IPS-NIHi11 (cell line): ENCODE measurements at regions not wholly inside any gene's neighbourhood (a gene's known extent, or its start where the extent isn't known, plus 50 kb on each side); places are given as distances from the start of the nearest gene placed in this dataset.
A peak's percentile ranks its signal among the peaks of the same experiment; 100 is the strongest.

Source experiments
- DNase-seq: peaks from one replicate; pipeline ENCODE4 v3.0.0; 2012; ENCODE audit warnings: mixed read lengths, low spot score

DNA sequence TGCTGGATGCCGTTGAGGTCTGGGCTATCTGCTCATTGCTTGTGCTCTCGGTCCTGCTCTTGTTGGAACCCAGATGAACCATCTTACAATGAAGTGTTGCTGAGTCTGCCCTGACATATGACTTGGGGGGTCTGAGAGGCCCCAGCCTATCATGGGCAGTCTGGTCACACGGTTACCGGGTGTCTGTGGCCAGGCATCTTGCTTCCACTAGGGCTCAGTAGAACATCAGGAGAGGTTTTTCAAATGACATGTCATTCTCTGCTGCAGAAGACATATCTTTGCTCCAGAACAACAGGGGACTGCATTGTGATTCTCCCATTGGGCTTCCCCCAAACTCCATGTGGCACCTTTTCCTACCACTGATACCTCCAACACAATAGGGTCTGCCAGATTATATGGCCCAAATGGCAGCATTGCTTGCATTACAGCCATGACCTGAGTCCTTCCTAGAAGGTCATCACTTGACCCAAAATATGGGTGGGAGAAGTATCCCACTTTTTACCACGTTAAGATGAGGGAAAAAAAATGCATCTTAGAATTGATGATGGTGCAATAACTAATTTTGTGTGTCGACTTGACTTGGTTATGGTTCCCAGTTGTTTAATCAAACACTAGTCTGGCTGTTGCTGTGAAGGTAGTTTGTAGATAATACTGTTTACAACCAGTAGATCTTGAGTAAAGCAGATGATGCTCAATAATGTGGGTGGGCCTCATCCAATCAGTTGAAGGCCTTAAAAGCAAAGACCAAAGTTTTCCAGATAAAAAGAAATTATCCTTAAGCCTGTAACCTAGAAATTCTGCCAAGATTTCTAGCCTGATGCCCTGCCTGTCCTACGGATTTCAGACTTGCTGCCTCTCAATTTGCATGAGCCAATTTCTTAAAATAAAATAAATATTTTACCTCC lies 241.0 kb downstream of the QKI start:
- DNase-seq, result no peak

DNA sequence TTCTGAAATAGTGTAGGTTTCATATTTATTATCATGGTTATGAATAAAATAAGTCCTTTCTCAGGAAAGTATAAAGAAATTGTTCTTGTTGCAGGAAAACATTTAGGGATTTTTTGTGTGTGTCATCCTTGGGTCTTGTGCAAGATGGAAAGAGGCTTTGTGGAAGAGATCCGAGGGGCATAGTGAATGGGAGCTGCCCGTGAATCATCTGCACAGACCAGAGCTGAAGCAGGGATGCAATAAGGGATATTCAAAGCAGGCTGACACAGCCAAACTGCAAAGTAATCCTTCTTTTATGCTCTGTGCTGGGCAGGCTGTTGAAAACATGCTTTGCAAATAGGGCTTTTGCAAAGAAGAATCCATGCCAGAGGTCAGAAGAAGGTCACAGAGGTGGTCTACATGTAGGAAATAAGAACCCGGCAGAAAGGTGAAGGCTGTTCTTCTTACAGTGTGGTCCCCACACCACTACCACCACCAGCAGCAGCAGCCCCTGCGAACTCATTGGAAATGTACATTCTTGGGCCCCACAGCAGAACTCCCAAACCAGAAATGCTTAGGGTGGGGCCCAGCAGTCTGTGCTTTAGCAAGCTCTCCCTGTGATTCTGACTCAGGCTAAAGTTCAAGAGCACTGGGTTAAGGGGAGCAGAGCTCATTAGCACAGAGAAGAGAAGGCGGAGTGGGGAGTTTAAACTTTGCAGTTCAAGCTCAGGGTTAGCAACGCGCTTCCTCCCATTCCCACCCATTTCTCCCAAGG lies 237.6 kb downstream of the QKI start:
- DNase-seq, result no peak

DNA sequence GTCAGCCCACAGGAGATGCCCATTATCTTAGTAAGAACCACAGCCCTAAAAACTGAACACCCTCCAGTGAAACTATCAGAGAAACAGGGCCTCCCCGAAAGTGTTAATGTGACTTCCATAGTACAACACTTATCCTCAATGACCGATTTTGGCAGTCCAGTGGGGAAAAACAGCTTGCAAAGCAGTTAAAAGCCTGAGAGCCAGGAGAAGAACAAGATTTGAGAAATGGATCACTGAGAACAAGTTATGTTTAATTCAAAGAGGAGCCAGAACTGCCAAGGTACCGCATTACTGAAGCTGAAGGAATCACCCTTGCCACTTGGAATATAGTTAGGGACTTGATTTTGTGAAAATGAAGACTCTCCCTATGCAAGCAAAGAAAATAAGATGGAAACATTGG lies 236.9 kb downstream of the QKI start:
- no peak for DNase-seq

DNA sequence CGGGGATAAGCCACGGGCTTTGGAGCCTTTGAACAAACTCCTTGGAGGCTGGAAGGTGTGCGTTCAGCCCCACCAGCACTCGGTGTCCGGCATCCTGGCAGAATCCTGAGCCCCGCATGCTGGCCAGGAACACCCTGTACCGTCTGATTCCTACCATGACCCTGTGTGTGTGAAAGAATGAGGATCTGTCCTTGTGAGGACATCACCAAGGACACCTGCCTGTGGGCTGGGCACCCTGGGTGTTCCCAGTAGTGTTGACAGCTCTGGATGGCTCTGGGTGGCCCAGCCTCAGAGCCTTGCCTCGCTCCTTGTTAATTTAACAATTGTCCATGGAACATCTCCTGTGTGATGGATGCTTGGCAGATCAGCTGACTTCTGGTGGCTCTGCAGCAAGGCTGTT lies 234.3 kb downstream of the QKI start:
- DNase-seq, result no peak

DNA sequence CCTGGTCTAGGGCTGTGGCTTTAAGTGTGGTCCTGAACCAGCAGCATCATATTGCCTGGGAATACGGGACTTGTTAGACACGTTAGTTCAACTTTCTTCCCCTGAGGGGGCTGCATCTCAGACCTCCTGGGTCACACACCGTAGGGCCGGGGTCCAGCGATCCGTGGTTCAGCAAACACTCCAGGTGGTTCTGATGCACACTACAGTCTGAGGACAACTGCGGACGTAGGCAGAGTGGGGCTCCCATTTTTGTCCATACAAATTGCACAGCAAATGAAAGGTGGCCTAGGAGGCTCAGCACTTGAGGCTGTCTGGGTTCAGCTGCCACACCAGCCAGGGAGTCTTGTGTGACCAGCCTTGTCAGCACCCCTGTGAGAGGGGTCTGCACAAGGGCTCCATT lies 233.1 kb downstream of the QKI start:
- no peak for DNase-seq

DNA sequence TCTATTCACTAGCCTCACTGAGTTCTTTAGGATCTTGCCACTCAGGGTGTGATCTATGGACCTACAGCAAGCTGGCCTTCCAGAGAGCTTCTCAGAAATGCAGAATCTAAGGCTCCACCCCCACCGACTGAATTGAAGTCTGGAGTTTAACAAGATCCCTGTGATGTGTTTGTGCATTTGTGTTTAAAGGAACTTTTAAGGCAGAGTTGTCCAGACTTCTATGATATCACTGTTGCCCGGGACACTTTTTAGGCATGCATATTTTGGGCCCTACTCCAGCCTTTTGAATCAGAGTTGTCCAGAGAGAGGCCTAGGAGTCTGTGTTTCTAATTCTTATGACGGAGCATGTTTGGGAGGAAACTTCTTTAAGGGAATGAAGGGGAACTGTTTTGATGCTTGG lies 232.3 kb downstream of the QKI start:
- no peak for DNase-seq

DNA sequence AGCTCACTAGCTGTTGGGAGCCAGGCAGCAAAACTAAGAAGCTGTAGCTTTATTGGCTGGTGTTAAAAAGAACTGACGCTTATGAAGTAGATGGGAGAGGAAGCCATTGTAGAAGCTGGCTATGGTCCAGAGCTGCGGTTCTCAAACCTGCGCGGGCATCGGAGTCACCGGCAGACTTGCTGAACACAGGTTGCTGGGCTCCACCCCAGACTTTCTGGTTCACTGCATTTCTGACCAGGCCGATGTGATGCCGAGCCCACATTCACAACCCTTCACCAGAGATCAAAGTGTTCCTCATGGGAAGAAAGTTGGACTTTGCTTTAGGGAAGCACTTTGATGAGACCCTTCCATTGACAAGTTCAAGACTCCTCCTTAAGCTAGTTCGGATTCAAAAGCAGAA lies 231.6 kb downstream of the QKI start:
- no peak for DNase-seq

DNA sequence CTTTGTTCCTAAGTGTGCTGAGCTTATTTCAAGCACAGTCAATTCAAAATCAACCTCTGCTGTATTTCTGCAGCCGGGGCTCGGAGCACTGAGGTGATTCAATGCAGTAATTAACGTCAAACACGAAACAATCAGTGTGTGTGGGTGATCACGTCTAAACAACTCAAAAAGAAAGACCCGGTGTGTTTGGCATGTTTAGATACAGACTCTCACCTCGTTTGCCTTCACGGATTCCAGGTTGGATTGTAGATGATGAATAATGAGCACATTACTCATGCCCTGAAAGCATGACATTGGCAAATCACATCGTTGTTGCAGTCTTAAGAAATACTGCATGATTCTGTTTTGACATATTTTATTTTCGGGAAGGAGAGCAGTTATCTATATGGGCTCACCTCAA lies 231.0 kb downstream of the QKI start:
- no peak for DNase-seq

DNA sequence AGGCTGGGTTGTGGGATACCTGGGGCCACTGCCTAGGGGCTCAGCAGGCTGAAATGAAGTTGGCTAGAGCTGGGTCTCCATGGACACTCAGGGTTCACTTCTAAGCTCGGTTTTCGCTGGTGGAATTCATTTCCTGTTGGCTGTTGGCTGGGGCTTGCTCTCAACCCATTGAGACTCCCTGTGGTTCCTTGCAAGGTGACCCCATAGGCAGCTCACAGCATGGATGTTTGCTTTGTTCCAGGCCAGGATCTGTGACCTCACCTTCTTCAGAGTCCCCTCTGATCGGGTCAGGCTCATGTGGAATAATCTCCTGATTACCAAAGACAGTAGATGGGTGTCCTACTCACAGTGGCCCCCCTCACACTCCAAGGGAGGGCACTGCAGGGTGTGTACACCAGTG lies 229.3 kb downstream of the QKI start:
- peak; percentile 55 for DNase-seq

DNA sequence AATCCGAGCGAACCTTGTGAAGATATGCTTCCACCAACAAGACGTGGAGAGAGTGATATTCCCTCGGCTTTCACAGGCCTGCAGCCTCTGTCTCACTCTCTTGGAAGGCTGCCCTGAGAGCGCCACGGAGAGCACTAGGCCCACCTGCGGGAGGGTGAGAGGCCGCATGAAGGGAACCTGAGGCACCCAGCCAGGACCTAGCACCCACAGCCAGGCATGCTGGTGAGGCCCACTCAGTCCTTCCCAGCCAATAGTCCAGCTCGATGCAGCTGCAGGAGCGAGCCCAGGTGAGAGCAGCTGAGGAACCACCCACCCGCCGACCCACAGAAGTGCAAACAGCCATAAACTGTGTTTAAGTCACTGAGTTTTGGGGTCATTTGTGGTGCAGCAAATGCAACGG lies 227.2 kb downstream of the QKI start:
- no peak for DNase-seq

DNA sequence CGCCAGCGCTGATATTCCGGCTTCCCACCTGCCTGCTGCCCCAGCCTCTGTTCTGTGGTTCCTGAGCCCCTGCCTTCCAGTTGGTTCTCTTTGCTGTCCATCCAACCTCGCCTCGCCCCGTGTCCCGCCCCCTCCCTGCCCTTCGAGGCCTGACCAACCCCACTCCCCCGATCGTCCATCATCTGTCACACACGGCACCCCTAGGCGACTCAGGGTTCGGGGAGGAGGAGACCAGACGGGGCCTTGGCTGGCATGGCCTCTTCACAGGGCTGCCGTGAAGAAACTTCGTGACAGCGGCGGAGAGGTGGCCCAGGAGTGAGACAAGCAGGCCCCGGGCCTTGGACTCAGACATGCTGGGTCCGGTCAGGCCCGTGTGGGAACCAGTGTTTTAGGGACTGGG lies 226.1 kb downstream of the QKI start:
- no peak for DNase-seq

DNA sequence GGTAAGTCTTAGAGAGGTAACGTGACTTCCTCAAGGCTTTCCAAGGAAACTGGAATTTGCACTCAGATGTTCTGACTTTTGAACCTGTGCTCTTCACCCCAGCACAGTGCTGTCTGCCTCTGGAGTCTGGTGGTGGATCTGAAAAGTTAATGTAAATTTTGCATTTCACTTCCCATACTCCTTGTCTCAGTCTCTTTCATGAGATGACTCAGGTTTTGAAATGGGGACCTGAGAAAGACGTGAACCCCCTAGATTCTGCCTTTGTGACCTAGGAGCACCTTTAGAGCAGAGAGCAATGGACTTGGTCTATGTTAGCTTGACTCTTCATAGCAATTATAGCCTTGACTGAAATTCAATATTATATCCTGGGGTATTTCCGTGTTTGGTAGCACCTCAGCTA lies 223.0 kb downstream of the QKI start:
- no peak for DNase-seq

DNA sequence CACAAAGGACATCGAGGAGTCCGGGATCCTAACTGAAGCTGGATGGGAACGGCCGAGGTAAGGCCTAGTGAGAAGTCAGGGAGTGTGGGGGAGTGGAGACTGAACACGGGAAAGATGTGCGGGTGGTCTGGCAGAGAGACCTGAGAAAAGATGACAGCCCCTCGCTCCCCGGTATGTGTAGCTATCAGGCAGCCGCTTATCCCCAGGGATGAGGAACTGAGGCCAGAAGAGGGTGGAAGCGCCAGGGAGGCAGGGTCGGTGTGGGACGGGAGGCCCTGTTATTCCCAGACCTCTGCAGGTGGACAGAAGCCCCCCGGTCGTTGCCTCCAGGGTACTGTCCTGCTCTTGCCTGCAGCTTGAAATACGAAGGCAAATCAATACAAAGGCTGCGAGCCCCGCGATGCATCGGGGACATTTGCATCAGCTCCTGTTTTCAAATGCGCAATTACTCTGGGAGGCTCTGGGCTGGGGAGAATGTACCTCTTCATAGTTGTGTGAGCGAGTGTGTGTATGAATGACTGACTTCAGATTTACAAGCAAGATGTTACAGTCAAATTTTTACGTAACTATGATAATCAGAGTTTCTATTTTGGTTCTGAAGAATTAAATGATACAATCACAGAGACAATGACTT lies 221.3 kb downstream of the QKI start:
- no peak for DNase-seq

DNA sequence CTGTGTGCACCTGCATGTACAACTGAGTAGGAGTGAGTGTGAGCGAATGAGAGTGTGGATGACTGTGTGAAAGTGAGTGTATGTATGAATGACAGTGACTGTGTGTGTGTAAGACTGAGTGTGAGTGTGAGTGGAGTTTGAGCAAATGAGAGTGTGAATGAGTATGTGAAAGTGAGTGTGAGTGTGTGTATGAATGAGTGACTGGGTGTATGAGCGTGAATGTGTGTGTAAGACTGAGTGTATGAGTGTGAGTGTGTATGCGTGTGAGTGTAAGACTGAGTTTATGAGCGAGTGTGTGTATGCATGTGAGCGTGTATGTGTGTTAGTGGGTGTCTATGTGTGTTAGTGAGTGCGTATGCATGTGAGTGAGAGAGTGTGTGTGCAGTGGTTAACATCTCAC lies 220.8 kb downstream of the QKI start:
- DNase-seq, result no peak

DNA sequence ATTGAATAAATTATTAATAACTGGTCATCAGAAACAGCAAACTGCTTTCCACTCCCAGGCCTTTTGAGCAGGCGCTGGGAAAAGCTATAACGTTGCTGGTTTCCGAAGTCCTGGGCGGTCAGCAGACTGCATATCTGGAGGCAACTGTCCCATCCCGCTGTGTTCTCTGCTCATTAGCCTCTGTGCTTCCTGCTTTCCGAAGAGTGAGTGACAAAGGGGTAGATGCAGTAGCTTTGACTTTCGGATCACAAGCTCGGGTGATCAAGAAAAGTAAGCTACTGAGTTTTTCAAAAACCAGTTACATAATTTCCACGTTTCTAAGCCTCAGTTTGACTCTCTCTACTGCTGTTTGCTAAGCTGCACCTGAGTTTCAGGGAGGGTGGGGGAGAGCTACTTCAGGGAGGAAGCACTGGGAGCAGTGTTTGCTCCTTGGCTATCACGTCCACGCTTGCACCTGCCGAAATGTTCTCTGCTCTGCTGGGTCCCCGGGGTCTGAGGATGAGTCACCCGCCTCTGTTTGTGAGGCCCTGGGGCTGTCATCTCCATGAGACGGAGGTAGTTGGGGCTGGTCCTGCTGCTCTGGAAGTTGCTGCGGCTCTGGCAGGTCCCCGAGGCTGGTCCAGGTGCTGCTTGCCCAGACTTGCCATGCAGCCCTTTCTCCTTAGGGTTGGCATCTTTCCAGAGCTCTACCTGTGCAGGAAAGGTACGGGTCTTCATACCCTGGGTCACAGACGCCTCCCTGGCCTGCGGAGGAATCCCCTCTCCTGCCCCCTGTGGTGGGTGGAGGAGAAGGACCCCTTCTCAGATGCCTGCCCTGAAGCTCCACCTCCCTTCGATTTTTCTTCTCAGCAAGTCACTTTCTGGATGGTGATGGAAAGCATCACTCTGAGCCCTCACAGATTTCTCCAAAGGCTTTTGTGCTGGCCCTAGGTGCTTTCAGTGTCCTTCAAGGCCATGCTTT lies 220.0 kb downstream of the QKI start:
- DNase-seq, result no peak

DNA sequence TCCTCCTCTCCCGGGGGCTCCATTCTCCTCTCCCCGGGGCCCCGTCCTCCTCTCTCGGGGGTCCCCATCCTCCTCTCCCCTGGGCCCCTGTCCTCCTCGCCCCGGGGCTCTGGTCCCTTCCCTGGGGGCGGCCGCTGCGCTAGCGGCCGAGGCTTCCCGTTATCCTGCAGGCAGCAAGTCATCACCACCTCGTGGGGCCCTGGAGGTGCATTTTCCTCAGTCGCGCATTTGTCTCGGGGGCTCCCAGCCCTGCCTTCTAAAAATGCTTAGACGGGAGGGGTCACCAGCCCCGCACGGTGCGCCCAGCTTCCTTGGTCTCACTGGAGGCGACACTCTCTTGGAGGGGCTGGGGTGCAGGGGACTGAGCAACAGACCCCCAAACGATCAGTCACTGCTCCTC lies 216.5 kb downstream of the QKI start:
- no peak for DNase-seq

DNA sequence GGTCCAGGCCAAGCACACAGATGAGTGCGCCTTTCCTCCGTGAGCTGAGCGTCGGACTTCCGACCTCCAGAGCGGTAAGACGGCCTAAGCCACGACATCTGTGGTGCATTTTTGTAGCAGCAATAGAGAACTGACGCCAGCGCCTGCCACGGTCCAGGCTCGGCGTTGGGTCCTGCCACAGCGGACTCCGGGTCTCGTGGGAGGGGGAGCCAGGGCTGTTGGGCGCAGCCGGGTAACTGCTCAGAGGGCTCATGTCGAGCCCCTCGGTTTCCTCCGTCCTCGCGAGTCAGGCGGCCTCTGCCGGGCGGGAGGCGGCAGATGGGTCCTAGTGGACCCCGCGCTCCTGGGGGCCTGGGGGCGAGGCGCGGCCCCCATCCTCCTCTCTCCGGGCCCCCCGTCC lies 216.1 kb downstream of the QKI start:
- DNase-seq, result no peak

DNA sequence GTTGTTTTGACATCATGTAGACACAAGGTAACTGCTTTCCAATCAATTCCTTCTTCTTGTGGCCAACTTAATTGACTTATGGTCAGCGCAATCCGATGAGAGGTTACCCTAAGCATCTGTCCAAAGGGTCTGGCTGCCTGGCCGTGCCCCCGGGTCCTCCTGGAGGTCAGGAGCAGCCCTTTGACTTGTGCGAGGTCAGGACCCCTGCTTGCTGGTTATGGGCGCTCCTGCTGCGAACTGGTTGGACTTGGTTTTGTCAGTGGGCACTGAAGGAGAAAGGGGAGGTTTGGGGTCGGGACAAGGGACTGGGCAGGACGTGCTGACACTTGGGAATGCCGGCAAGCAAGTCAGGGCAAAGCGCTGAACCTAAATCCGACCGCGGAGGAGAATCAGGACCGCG lies 215.6 kb downstream of the QKI start:
- no peak for DNase-seq
